Thoracic aorta (tissue), 2 donors: ENCODE measurements at regions not wholly inside any gene's neighbourhood (a gene's known extent, or its start where the extent isn't known, plus 50 kb on each side); places are given as distances from the start of the nearest gene placed in this dataset.
A peak's percentile ranks its signal among the peaks of the same experiment; 100 is the strongest.

Experiments used
- ATAC-seq: fragments of 150-250 bp; one replicate; pipeline ENCODE4 v1.8.0; 2017; ENCODE audit warnings: low read depth; ENCODE audit not compliant: insufficient number of reproducible peaks, low FRiP score
- DNase-seq: peaks from one replicate; pipeline ENCODE4 v3.0.0-alpha.2; 2020; ENCODE audit warnings: low spot score
- H3K27ac ChIP-seq, 2 donors: fragments of 200-600 bp; sonication (generic); 1 replicate in 1 of 2; 2 replicates in 1 of 2; pipeline ENCODE4 v1.5.1; 2016; ENCODE audit warnings: mild to moderate bottlenecking in 2 of 2, moderate library complexity in 2 of 2
- H3K27me3 ChIP-seq: fragments of 200-600 bp; sonication (generic); replicated peaks from 2 replicates; pipeline ENCODE4 v1.6.0; 2016; ENCODE audit warnings: mild to moderate bottlenecking; ENCODE audit not compliant: insufficient read depth
- H3K36me3 ChIP-seq: fragments of 200-600 bp; sonication (generic); one replicate; pipeline ENCODE4 v1.5.1; 2016
- H3K4me1 ChIP-seq, 2 donors: fragments of 200-600 bp; sonication (generic); 1 replicate in 1 of 2; 2 replicates in 1 of 2; pipeline versions ENCODE4 v1.5.1 to v1.6.0; 2016; ENCODE audit warnings: low read depth in 2 of 2, mild to moderate bottlenecking in 1 of 2; ENCODE audit not compliant: control insufficient read depth in 1 of 2
- H3K4me3 ChIP-seq: fragments of 200-600 bp; sonication (generic); 2 replicates; pipeline ENCODE4 v1.5.1; 2016; ENCODE audit warnings: mild to moderate bottlenecking
- H3K9me3 ChIP-seq: fragments of 200-600 bp; sonication (generic); 2 replicates; pipeline ENCODE4 v1.5.1; 2016
- TF ChIP-seq, protein P1 (sequence below): fragments of 200-600 bp; sonication (generic); IDR thresholded peaks from one replicate; pipeline ENCODE4 v1.5.1; 2019; ENCODE audit warnings: antibody characterized with exemption

DNA sequence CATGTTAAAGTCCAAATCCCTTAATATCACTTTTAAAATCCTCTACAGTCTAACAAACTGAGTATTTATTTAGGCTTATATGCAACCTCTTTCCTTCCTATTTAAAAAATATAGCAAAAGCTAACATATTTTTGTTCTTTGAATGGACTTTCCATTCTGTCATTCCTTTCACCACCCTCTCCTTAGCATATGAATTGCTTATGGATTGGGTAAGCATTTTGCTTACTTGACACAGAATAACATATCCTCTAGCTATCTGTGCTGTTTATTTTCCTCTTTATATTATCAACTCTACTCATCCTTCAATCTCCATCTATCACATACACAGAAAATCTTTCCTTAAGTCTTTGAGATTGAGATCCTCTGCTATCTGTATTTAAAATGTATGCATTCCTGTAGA lies 206.1 kb upstream of the NEIL3 start:
- Histone ChIP-seq H3K9me3 (no peaks in the 10 kb centered on the region), H3K36me3 (no peaks in the 10 kb centered on the region), H3K27ac (no peak overlapping the region), H3K4me1 (peaks cover 4 to 10% of the 10 kb centered on the region in 2 donors), H3K27me3 (no peaks in the 10 kb centered on the region), H3K4me3 (no peak overlapping the region)
- ATAC-seq (no peak), DNase-seq (no peak)
- TF ChIP-seq, protein P1, sequence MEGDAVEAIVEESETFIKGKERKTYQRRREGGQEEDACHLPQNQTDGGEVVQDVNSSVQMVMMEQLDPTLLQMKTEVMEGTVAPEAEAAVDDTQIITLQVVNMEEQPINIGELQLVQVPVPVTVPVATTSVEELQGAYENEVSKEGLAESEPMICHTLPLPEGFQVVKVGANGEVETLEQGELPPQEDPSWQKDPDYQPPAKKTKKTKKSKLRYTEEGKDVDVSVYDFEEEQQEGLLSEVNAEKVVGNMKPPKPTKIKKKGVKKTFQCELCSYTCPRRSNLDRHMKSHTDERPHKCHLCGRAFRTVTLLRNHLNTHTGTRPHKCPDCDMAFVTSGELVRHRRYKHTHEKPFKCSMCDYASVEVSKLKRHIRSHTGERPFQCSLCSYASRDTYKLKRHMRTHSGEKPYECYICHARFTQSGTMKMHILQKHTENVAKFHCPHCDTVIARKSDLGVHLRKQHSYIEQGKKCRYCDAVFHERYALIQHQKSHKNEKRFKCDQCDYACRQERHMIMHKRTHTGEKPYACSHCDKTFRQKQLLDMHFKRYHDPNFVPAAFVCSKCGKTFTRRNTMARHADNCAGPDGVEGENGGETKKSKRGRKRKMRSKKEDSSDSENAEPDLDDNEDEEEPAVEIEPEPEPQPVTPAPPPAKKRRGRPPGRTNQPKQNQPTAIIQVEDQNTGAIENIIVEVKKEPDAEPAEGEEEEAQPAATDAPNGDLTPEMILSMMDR, result no peak

GRCh38 chr4:177105536-177105935 lies 204.1 kb upstream of the NEIL3 start:
- TF ChIP-seq, protein P1, result no peak
- DNase-seq (no peak), ATAC-seq (peak; percentile 43)
- H3K27me3 ChIP-seq, result no peaks in the 10 kb centered on the region
- peaks cover 4 to 10% of the 10 kb centered on the region in 2 donors for H3K4me1 ChIP-seq
- H3K9me3 ChIP-seq, result no peaks in the 10 kb centered on the region
- no peak overlapping the region for H3K4me3 ChIP-seq
- no peak overlapping the region for H3K27ac ChIP-seq
- H3K36me3 ChIP-seq, result no peaks in the 10 kb centered on the region

DNA sequence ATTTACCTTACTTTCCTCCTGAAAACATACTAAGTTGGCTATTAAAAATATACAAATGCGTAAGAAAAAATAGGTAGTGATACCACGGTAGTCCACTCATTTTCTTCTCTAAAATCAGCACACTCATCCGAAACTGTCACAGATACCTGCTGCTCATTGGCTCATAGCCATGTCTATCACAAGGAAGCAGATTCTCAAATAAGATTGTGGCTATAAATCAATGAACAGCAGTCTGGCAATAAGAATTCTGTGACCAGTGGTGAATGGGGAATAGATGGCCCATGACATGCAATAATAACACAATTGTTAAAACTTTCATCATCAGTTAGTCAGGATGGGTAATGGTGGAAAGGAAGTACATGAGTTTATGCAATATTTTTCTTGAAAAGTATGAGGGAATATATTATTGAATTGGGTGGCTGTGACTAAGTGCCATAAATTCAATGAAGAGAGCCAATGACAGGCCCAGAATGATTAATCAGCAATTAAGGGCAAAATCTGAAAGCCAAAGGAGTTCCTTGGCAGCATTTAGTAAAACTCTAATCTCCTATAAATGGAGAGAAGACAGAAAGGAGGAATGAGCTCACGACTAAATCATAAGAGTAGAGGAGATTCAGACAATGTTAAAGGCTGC lies 202.3 kb upstream of the NEIL3 start:
- no peak for DNase-seq
- no peak for ATAC-seq

DNA sequence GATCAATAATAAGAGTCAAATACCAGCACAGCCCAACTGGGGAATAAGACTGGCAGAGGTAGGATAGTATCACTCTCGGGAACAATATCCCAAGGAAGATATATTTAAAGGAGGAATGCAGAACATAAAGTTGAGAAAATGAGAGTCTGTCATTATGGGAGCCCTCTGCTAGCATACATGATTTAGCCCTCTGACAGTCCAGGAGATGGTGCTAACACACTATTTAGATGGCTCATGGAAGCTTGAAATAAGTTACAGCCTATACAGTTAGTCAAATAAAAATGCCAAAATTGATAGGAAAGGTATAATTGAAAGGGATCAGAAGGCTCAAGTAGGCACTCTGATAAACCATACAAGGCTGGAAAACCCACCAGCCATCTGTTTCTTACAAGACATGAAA lies 201.0 kb upstream of the NEIL3 start:
- Histone ChIP-seq H3K9me3 (no peaks in the 10 kb centered on the region), H3K36me3 (no peaks in the 10 kb centered on the region), H3K4me3 (no peak overlapping the region), H3K27me3 (no peaks in the 10 kb centered on the region), H3K4me1 (peaks cover 4 to 10% of the 10 kb centered on the region in 2 donors), H3K27ac (no peak overlapping the region)
- DNase-seq (no peak), ATAC-seq (no peak)
- TF ChIP-seq, protein P1, result no peak

More for the DNA sequence above, 202.3 kb upstream of the NEIL3 start:
- Histone ChIP-seq H3K4me1 (peaks cover 4 to 10% of the 10 kb centered on the region in 2 donors), H3K27ac (no peak overlapping the region), H3K27me3 (no peaks in the 10 kb centered on the region), H3K4me3 (no peak overlapping the region), H3K9me3 (no peaks in the 10 kb centered on the region), H3K36me3 (no peaks in the 10 kb centered on the region)
- TF ChIP-seq, protein P1, result no peak

DNA sequence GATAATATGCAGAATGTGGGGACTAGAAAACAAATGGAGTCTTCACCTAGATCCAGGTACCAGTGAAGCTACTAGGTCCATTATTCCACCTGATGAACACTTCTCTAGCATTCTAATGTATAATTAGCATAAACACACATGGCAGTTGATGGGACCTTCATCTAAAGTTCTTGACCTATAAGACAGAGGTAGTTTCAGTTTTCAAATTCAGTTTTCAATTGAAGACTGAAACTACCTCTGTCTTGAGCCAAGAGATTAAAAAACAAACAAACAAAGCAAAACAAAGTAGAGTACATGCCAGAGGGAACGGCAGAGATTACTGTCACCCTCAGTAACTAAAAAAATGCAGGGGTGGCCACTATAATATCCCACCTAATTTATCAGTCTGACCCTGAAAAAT lies 199.9 kb upstream of the NEIL3 start:
- Histone ChIP-seq H3K27me3 (no peaks in the 10 kb centered on the region), H3K36me3 (no peaks in the 10 kb centered on the region), H3K27ac (no peak overlapping the region), H3K9me3 (no peaks in the 10 kb centered on the region), H3K4me3 (no peak overlapping the region), H3K4me1 (peaks cover 4 to 9% of the 10 kb centered on the region in 2 donors)
- TF ChIP-seq, protein P1, result no peak
- no peak for ATAC-seq
- DNase-seq, result no peak
